ENCODE measurements at regions not wholly inside any gene's neighbourhood (a gene's known extent, or its start where the extent isn't known, plus 50 kb on each side); places are given as distances from the start of the nearest gene placed in this dataset.

GRCh38 chr13:82672248-82672647 lies 1210.0 kb downstream of the SLITRK1 start:
- no peak for DNase-seq

- DNase-seq, result no peak
These were observed 1218.1 kb downstream of the SLITRK1 start for GRCh38 chr13:82664183-82664582.

- no peak for DNase-seq
These were observed 1221.1 kb downstream of the SLITRK1 start for GRCh38 chr13:82661126-82661525.

GRCh38 chr13:82658811-82659210 lies 1223.5 kb downstream of the SLITRK1 start:
- DNase-seq, result no peak

- DNase-seq, result no peak
These were observed 1224.8 kb downstream of the SLITRK1 start for GRCh38 chr13:82657471-82657870.

GRCh38 chr13:82654861-82655855 lies 1227.1 kb downstream of the SLITRK1 start:
- DNase-seq, result no peak

- DNase-seq, result no peak
These were observed 1228.1 kb downstream of the SLITRK1 start for GRCh38 chr13:82654143-82654542.

- no peak for DNase-seq
These were observed 1234.7 kb downstream of the SLITRK1 start for GRCh38 chr13:82647540-82647939.

- DNase-seq, result no peak
These were observed 1246.2 kb downstream of the SLITRK1 start for GRCh38 chr13:82636119-82636518.

- DNase-seq, result no peak
These were observed 1247.3 kb downstream of the SLITRK1 start for GRCh38 chr13:82634946-82635345.

- no peak for DNase-seq
These were observed 1255.1 kb downstream of the SLITRK1 start for GRCh38 chr13:82627183-82627582.

GRCh38 chr13:82625717-82626116 lies 1256.6 kb downstream of the SLITRK1 start:
- DNase-seq, result no peak

GRCh38 chr13:82615043-82615442 lies 1267.2 kb downstream of the SLITRK1 start:
- DNase-seq, result no peak

GRCh38 chr13:82614086-82614485 lies 1268.2 kb downstream of the SLITRK1 start:
- DNase-seq, result no peak

- no peak for DNase-seq
These were observed 1276.3 kb downstream of the SLITRK1 start for GRCh38 chr13:82606008-82606407.

GRCh38 chr13:82597747-82598146 lies 1284.5 kb downstream of the SLITRK1 start:
- DNase-seq, result no peak

GRCh38 chr13:82593239-82593638 lies 1289.0 kb downstream of the SLITRK1 start:
- DNase-seq, result no peak

GRCh38 chr13:82571653-82572052 lies 1310.6 kb downstream of the SLITRK1 start:
- DNase-seq, result no peak

GRCh38 chr13:82569581-82569980 lies 1312.7 kb downstream of the SLITRK1 start:
- no peak for DNase-seq

- no peak for DNase-seq
These were observed 1315.4 kb downstream of the SLITRK1 start for GRCh38 chr13:82566864-82567263.

GRCh38 chr13:82565201-82565600 lies 1317.1 kb downstream of the SLITRK1 start:
- no peak for DNase-seq

- no peak for DNase-seq
These were observed 1321.4 kb downstream of the SLITRK1 start for GRCh38 chr13:82560889-82561288.

GRCh38 chr13:82522872-82523271 lies 1359.4 kb downstream of the SLITRK1 start:
- DNase-seq, result no peak

GRCh38 chr13:82506805-82507414 lies 1375.4 kb downstream of the SLITRK1 start:
- no peak for DNase-seq
